ENCODE measurements at regions not wholly inside any gene's neighbourhood (a gene's known extent, or its start where the extent isn't known, plus 50 kb on each side); places are given as distances from the start of the nearest gene placed in this dataset.

- ChIA-PET CTCF (interaction anchor here (0.9 to 1.6 kb wide), 2 partner anchors 178 to 585 kb away, joined by 3 to 5 read pairs; no protein-coding TSS in a partner anchor), POLR2A (no interaction called here)
- TF ChIP-seq ZBTB21 (tag by site-specific recombination; IDR thresholded peaks at IDR 0.05) (no peak), ZNF114 (tag by site-specific recombination; IDR thresholded peaks at IDR 0.05) (no peak), ZNF132 (tag by site-specific recombination; IDR thresholded peaks at IDR 0.05; ENCODE audit: borderline replicate concordance) (no peak), ZBTB11 (tag by site-specific recombination; conservative IDR thresholded peaks at IDR 0.05; ENCODE audit: low read depth) (no peak), ZNF501 (tag by site-specific recombination; IDR thresholded peaks at IDR 0.05) (no peak), ZNF416 (tag by site-specific recombination; IDR thresholded peaks at IDR 0.05) (no peak), INSM2 (tag by site-specific recombination; IDR thresholded peaks at IDR 0.05) (no peak), ZXDB (tag by site-specific recombination; IDR thresholded peaks at IDR 0.05) (no peak), BCL11A (tag by site-specific recombination; IDR thresholded peaks at IDR 0.05; ENCODE audit: low read depth) (no peak), ZNF335 (tag by site-specific recombination; conservative IDR thresholded peaks at IDR 0.05) (no peak), ZNF670 (tag by site-specific recombination; IDR thresholded peaks at IDR 0.05; ENCODE audit: low read depth) (no peak), ZNF645 (tag by site-specific recombination; IDR thresholded peaks at IDR 0.05) (no peak), KLF8 (tag by site-specific recombination; IDR thresholded peaks at IDR 0.05) (no peak), ZNF174 (tag by site-specific recombination; IDR thresholded peaks at IDR 0.05) (no peak), ZNF544 (tag by site-specific recombination; IDR thresholded peaks at IDR 0.05) (no peak), KLF17 (tag by site-specific recombination; IDR thresholded peaks at IDR 0.05) (no peak)
- H3K4me1 ChIP-seq (ENCODE audit: control insufficient read depth, insufficient read depth, low read length), result no peaks in the 10 kb centered on the region
- H3K36me3 ChIP-seq (ENCODE audit: control insufficient read depth in 2 of 2, insufficient read depth in 1 of 2, low read length in 2 of 2), result no peaks in the 10 kb centered on the region
- H3K4me3 ChIP-seq (ENCODE audit: low read depth, low read length), result no peak overlapping the region
- no peak overlapping the region for H3K27ac ChIP-seq (ENCODE audit: extremely low read depth, low read depth, low read length)
- H3K9me3 ChIP-seq (ENCODE audit: control insufficient read depth, insufficient read depth, low read depth, low read length), result no peaks in the 10 kb centered on the region
These were observed 175.0 kb upstream of the SLC39A10 start for GRCh38 chr2:195482010-195482409.

- ChIA-PET POLR2A (no interaction called here), CTCF (interaction anchor here (0.7 kb wide), 1 partner anchor 520 kb away, joined by 3 read pairs; no protein-coding TSS in a partner anchor)
- no peaks in the 10 kb centered on the region for H3K4me1 ChIP-seq (ENCODE audit: control insufficient read depth, insufficient read depth, low read length)
- no peaks in the 10 kb centered on the region for H3K36me3 ChIP-seq (ENCODE audit: control insufficient read depth in 2 of 2, insufficient read depth in 1 of 2, low read length in 2 of 2)
- no peak overlapping the region for H3K27ac ChIP-seq (ENCODE audit: extremely low read depth, low read depth, low read length)
- no peaks in the 10 kb centered on the region for H3K9me3 ChIP-seq (ENCODE audit: control insufficient read depth, insufficient read depth, low read depth, low read length)
- TF ChIP-seq ZNF341 (tag by site-specific recombination; IDR thresholded peaks at IDR 0.05; ENCODE audit: low read depth), result no peak
- TF ChIP-seq AEBP2 (tag by site-specific recombination; IDR thresholded peaks at IDR 0.05; ENCODE audit: borderline replicate concordance), result no peak
- no peak for TF ChIP-seq ZXDB (tag by site-specific recombination; IDR thresholded peaks at IDR 0.05)
- TF ChIP-seq ZNF501 (tag by site-specific recombination; IDR thresholded peaks at IDR 0.05), result no peak
- no peak for TF ChIP-seq ZNF175 (tag by site-specific recombination; IDR thresholded peaks at IDR 0.05)
- TF ChIP-seq TRIM28 (IDR thresholded peaks at IDR 0.05; ENCODE audit: borderline replicate concordance, low read length), result no peak
- TF ChIP-seq ZNF664 (tag by site-specific recombination; IDR thresholded peaks at IDR 0.05), result no peak
- no peak for TF ChIP-seq ZNF596 (tag by site-specific recombination; IDR thresholded peaks at IDR 0.05)
- TF ChIP-seq REST (tag by site-specific recombination; IDR thresholded peaks at IDR 0.05), result no peak
- no peak overlapping the region for H3K4me3 ChIP-seq (ENCODE audit: low read depth, low read length)
These were observed 176.9 kb upstream of the SLC39A10 start for GRCh38 chr2:195480121-195480520.
